GM12865 (cell line): ENCODE measurements at regions not wholly inside any gene's neighbourhood (a gene's known extent, or its start where the extent isn't known, plus 50 kb on each side); places are given as distances from the start of the nearest gene placed in this dataset.

Source experiments
- DNase-seq: peaks from one replicate; pipeline ENCODE4 v3.0.0; 2010; ENCODE audit warnings: low read depth
- H3K4me3 ChIP-seq: 2 replicates; pipeline ENCODE4 v1.5.1; 2011; ENCODE audit warnings: mild to moderate bottlenecking, low read depth, low read length, control low read depth
- TF ChIP-seq, protein P1 (sequence below): IDR thresholded peaks from 2 replicates; pipeline ENCODE4 v1.5.1; 2011; ENCODE audit warnings: low read length, control low read depth, low read depth, inconsistent platforms; ENCODE audit not compliant: insufficient read depth; ENCODE audit errors: missing control alignments

DNA sequence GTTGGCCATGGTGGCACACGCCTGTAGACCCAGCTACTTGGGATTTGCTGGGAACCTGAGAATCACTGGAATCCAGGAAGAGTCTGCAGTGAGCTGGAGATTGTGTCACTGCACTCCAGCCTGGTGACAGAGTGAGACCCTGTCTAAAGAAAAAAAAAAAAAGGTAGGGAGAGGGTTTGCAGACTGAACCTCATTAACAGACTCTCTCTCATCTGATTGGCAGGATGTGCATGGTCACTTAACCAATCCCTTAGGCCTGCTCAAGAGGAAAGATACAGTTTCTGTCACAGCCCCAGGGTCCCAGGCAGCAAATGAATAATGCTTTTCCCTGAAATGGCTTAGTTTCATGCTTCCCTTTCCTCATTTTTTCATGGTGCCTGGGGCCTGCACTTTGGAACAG lies 160.5 kb upstream of the KCNJ16 start:
- no peak for DNase-seq
- no peak overlapping the region for H3K4me3 ChIP-seq
- TF ChIP-seq, protein P1, sequence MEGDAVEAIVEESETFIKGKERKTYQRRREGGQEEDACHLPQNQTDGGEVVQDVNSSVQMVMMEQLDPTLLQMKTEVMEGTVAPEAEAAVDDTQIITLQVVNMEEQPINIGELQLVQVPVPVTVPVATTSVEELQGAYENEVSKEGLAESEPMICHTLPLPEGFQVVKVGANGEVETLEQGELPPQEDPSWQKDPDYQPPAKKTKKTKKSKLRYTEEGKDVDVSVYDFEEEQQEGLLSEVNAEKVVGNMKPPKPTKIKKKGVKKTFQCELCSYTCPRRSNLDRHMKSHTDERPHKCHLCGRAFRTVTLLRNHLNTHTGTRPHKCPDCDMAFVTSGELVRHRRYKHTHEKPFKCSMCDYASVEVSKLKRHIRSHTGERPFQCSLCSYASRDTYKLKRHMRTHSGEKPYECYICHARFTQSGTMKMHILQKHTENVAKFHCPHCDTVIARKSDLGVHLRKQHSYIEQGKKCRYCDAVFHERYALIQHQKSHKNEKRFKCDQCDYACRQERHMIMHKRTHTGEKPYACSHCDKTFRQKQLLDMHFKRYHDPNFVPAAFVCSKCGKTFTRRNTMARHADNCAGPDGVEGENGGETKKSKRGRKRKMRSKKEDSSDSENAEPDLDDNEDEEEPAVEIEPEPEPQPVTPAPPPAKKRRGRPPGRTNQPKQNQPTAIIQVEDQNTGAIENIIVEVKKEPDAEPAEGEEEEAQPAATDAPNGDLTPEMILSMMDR, result no peak

DNA sequence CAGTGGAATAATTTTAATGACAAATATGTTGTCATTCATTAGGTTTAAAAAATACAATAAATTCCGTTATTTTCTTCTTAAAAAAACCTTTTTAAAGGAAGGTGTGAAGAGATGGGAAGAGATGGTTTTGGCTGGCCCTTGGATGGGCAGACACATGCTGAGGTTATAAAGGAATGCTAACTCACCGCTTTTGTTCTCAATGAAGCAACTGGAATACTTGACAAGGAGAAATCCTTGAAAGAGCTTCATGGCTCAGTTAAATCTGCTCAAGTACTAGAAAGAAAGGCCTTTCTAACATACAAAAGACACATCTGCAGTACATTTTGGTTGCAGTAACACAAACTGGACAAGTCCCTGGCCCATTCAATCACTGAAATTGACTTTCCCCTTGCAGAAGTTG lies 158.3 kb upstream of the KCNJ16 start:
- H3K4me3 ChIP-seq, result no peak overlapping the region
- TF ChIP-seq, protein P1, result no peak
- no peak for DNase-seq

DNA sequence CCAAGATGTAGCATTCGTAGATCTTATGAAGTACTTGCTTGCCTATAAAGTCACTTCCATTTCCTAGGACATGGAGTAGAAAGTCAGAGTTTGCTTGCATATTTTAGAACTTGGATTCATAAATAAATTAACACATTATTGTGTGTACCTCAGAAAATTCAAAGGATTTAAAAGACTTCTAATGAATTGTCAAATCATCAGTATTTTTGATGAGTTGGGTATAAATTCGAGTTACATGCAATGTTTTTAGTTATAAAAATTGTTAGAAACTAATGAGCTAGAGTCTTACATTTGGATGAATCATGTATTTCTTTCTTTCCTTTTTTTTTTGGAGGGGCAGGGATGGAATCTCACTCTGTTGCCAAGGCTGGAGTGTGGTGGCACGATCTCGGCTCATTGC lies 156.9 kb upstream of the KCNJ16 start:
- TF ChIP-seq, protein P1, result no peak
- no peak overlapping the region for H3K4me3 ChIP-seq
- DNase-seq, result no peak

DNA sequence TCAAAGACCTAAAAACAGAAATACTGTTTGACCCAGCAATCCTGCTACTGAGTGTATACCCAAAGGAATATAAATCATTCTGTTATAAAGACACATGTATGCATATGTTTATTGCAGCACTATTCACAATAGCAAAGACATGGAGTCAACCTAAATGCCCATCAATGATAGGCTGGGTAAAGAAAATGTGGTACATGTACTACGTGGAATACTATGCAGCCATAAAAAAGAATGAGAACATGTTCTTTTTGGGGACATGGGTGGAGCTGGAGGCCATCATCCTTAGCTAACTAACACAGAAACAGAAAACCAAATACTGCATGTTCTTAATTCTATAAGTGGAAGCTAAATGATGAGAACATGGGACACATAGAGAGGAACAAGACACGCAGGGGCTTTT lies 155.2 kb upstream of the KCNJ16 start:
- no peak overlapping the region for H3K4me3 ChIP-seq
- TF ChIP-seq, protein P1, result no peak
- DNase-seq, result no peak

DNA sequence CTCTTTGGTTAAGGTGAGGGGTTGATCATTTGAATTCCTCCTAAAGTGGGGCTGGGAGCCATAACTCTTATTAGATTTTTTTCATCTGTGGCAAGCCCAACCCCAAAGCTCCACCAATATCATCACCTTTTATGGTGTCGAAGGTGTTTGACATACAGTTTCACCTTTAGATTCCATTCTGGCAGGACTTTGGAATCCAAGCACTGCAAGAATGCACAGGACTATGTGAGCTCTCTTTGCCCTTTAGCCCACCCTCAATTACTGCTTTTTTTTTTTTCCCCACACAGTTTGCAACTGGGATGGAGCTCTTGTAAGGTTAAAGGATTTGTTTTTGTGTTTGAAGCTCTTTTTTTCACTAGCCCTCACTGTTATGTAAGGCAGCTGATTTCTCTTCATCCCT lies 154.0 kb upstream of the KCNJ16 start:
- no peak for DNase-seq
- TF ChIP-seq, protein P1, result no peak
- no peak overlapping the region for H3K4me3 ChIP-seq

DNA sequence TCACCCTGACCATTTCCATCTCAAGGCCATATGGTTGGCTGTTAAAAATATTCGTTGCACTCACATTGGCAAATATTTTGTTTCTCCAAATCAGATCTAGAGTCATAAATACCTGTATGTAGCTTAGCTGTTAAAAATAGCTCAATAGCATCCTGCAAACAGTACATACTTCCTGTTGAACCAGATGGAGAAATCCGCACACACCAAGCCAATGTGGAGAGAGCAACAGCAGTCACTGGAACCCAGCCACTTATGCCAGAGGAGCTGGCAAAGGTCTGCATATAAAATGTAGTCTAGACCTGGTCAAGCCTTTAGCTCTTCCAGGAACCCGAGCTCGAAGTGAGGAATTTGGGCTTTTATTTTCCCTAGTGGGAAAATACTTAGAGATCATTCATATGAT lies 146.4 kb upstream of the KCNJ16 start:
- H3K4me3 ChIP-seq, result no peak overlapping the region
- TF ChIP-seq, protein P1, result no peak
- DNase-seq, result no peak

DNA sequence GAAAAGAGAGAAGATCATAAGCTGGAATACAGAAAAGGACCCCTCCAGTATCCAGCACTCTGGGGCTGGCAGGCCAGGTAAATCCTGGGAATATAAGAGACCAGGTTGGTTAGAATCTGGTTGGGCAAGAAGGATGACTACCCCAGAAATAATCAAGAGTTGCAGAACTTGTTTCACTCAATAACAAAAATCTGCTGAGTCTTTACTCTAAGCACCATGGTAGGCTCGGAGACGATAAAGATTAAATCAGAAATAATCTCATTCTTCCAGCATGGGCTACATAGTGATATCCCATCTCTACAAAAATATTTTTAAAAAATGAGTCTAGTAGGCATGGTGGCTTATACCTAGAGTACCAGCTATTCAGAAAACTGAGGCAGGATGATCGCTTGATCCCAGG lies 138.0 kb upstream of the KCNJ16 start:
- TF ChIP-seq, protein P1, result no peak
- DNase-seq, result no peak
- H3K4me3 ChIP-seq, result no peak overlapping the region
